SK-N-MC (cell line): ENCODE measurements at regions not wholly inside any gene's neighbourhood (a gene's known extent, or its start where the extent isn't known, plus 50 kb on each side); places are given as distances from the start of the nearest gene placed in this dataset.

Source experiments
- EZH2 ChIP-seq: fragments of 200-600 bp; sonication (generic); IDR thresholded peaks from one replicate; pipeline ENCODE4 v1.6.1; 2017; ENCODE audit warnings: antibody characterized with exemption
- POLR2AphosphoS5 ChIP-seq: IDR thresholded peaks from 2 replicates; pipeline ENCODE4 v1.6.1; 2012; ENCODE audit warnings: mild to moderate bottlenecking, low read depth, low read length, borderline replicate concordance

- TF ChIP-seq POLR2AphosphoS5 (no peak), EZH2 (no peak)
Measured at GRCh38 chr18:27695503-27695902, 481.4 kb downstream of the CDH2 start.
